ENCODE measurements at regions not wholly inside any gene's neighbourhood (a gene's known extent, or its start where the extent isn't known, plus 50 kb on each side); places are given as distances from the start of the nearest gene placed in this dataset.

GRCh38 chr1:201761871-201762270 lies 67.1 kb upstream of the IPO9 start (continued):
- no peak for TF ChIP-seq CTBP2 (IDR thresholded peaks at IDR 0.05; ENCODE audit: borderline replicate concordance, insufficient read depth, insufficient read length, low read length)

Measured in H1 (cell line).